ENCODE measurements at regions not wholly inside any gene's neighbourhood (a gene's known extent, or its start where the extent isn't known, plus 50 kb on each side); places are given as distances from the start of the nearest gene placed in this dataset.

DNA sequence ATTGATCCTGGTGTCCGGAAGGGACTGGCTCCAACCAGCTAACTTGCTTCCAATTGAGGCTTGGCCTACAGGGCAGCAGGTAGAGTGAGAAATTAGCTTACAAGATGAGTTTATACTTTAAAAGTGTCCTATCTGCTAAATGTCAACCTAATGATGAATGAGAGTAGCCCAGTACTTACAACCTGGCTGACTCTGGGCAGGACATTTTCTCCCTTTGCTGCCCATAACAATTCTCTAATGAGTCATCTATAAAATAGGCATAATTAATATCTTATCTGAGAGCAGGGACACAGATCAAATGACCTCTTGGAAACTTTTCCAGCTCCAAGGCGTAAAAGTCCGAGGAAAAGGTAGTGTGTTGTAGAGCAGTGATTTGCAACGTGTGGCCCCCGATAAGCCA, 398.4 kb upstream of the BOD1L1 start:
- no peaks in the 10 kb centered on the region for H3K4me1 ChIP-seq
- no peaks in the 10 kb centered on the region for H3K9me3 ChIP-seq
- TF ChIP-seq, protein P1, sequence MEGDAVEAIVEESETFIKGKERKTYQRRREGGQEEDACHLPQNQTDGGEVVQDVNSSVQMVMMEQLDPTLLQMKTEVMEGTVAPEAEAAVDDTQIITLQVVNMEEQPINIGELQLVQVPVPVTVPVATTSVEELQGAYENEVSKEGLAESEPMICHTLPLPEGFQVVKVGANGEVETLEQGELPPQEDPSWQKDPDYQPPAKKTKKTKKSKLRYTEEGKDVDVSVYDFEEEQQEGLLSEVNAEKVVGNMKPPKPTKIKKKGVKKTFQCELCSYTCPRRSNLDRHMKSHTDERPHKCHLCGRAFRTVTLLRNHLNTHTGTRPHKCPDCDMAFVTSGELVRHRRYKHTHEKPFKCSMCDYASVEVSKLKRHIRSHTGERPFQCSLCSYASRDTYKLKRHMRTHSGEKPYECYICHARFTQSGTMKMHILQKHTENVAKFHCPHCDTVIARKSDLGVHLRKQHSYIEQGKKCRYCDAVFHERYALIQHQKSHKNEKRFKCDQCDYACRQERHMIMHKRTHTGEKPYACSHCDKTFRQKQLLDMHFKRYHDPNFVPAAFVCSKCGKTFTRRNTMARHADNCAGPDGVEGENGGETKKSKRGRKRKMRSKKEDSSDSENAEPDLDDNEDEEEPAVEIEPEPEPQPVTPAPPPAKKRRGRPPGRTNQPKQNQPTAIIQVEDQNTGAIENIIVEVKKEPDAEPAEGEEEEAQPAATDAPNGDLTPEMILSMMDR (IDR thresholded peaks at IDR 0.05) = no peak
- WGBS, 3 donors = 88 to 90% (median 89%) methylated on average over 5 of the region's 5 CpGs
- H3K27ac ChIP-seq = no peak overlapping the region
- H3K4me3 ChIP-seq = no peak overlapping the region
- H3K27me3 ChIP-seq (ENCODE audit: insufficient read depth in 3 of 3, low read length in 2 of 3) = no peaks in the 10 kb centered on the region
- intact Hi-C loops (cut with DNase I) = no loop called here
- no peak for ATAC-seq
- DNase-seq = no peak
- H3K36me3 ChIP-seq (ENCODE audit: insufficient read depth in 1 of 2, low read depth in 1 of 2) = no peaks in the 10 kb centered on the region

- no peaks in the 10 kb centered on the region for H3K9me3 ChIP-seq
- no peaks in the 10 kb centered on the region for H3K27me3 ChIP-seq (ENCODE audit: insufficient read depth in 3 of 3, low read length in 2 of 3)
- TF ChIP-seq, protein P1 (IDR thresholded peaks at IDR 0.05) = no peak
- ATAC-seq = no peak
- H3K4me3 ChIP-seq = no peak overlapping the region
- no peaks in the 10 kb centered on the region for H3K4me1 ChIP-seq
- DNase-seq = no peak
- 38 to 48% (median 45%) methylated on average over 11 of the region's 11 CpGs for WGBS, 3 donors
- intact Hi-C loops (cut with DNase I) = no loop called here
- no peaks in the 10 kb centered on the region for H3K36me3 ChIP-seq (ENCODE audit: insufficient read depth in 1 of 2, low read depth in 1 of 2)
- no peak overlapping the region for H3K27ac ChIP-seq
Observed at GRCh38 chr4:14028862-14029261, 401.3 kb upstream of the BOD1L1 start.

DNA sequence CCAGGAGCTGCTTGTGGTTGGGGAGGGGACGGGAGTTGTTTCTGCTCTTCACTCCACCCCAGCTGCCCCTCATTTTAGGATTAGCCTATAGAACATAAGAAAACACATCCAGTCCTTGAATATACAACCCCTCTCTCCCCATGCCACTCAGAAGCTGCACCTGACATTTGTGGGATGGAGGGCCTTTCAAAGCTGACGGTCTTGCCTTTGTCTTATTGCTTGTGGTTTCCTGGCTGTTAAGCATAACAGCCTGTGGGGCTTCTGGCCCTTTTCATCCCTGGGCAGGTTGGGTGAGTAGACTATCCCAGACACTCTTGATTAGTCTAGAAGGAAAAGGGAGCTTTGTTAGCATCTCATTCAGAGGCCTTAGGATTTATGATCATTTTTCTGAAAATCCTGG, 407.6 kb upstream of the BOD1L1 start:
- TF ChIP-seq, protein P1 (IDR thresholded peaks at IDR 0.05) = no peak
- no peaks in the 10 kb centered on the region for H3K4me1 ChIP-seq
- 50 to 56% (median 52%) methylated on average over 2 of the region's 2 CpGs for WGBS, 3 donors
- no peaks in the 10 kb centered on the region for H3K36me3 ChIP-seq (ENCODE audit: insufficient read depth in 1 of 2, low read depth in 1 of 2)
- no peak for ATAC-seq
- DNase-seq = no peak
- no peaks in the 10 kb centered on the region for H3K27me3 ChIP-seq (ENCODE audit: insufficient read depth in 3 of 3, low read length in 2 of 3)
- no peaks in the 10 kb centered on the region for H3K9me3 ChIP-seq
- H3K4me3 ChIP-seq = no peak overlapping the region
- intact Hi-C loops (cut with DNase I) = no loop called here
- H3K27ac ChIP-seq = no peak overlapping the region

GRCh38 chr4:14043203-14043602, 415.7 kb upstream of the BOD1L1 start:
- Histone ChIP-seq H3K4me3 (no peak overlapping the region), H3K27ac (no peak overlapping the region), H3K4me1 (no peaks in the 10 kb centered on the region), H3K9me3 (no peaks in the 10 kb centered on the region), H3K36me3 (ENCODE audit: insufficient read depth in 1 of 2, low read depth in 1 of 2) (no peaks in the 10 kb centered on the region), H3K27me3 (ENCODE audit: insufficient read depth in 3 of 3, low read length in 2 of 3) (no peaks in the 10 kb centered on the region)
- TF ChIP-seq, protein P1 (IDR thresholded peaks at IDR 0.05) = no peak
- intact Hi-C loops (cut with DNase I) = no loop called here
- DNase-seq = no peak
- no peak for ATAC-seq

GRCh38 chr4:14046642-14047041, 419.1 kb upstream of the BOD1L1 start:
- intact Hi-C loops (cut with DNase I) = no loop called here
- TF ChIP-seq, protein P1 (IDR thresholded peaks at IDR 0.05) = no peak
- H3K4me3 ChIP-seq = no peak overlapping the region
- ATAC-seq (no peak), DNase-seq (no peak)
- H3K9me3 ChIP-seq = no peaks in the 10 kb centered on the region
- H3K27ac ChIP-seq = no peak overlapping the region
- H3K27me3 ChIP-seq (ENCODE audit: insufficient read depth in 3 of 3, low read length in 2 of 3) = no peaks in the 10 kb centered on the region
- H3K4me1 ChIP-seq = no peaks in the 10 kb centered on the region
- H3K36me3 ChIP-seq (ENCODE audit: insufficient read depth in 1 of 2, low read depth in 1 of 2) = no peaks in the 10 kb centered on the region
